Glomerular visceral epithelial cell (primary cell): ENCODE measurements at regions not wholly inside any gene's neighbourhood (a gene's known extent, or its start where the extent isn't known, plus 50 kb on each side); places are given as distances from the start of the nearest gene placed in this dataset.

ENCODE experiments used
- DNase-seq: peaks from one replicate; pipeline ENCODE4 v3.0.0-alpha.2; 2016; ENCODE audit errors: extremely low spot score

GRCh38 chr12:18207266-18207665 is 54.1 kb upstream of the PIK3C2G start:
- DNase-seq = no peak

- DNase-seq = no peak
These were observed 55.1 kb upstream of the PIK3C2G start for GRCh38 chr12:18206198-18206597.

DNA sequence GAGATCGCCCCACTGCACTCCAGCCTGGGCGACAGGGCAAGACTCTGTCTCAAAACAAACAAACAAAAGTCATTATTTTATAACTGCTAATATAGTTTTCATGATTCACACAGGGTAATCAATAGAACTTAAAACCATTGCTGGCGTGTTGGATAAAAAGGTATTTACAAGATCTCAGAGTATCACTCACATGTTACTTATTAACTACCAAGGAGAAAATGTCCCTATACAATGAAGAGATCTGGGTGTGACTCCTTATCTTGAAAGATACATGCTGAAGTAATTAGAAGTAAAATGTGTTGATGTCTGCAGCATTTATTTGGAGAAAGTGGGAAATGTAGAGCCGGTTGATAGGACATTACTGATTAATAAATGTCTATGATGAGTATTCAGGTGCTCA is 57.3 kb upstream of the PIK3C2G start:
- DNase-seq = no peak

GRCh38 chr12:18192119-18192518 is 69.2 kb upstream of the PIK3C2G start:
- no peak for DNase-seq

- no peak for DNase-seq
These were observed 78.2 kb upstream of the PIK3C2G start for GRCh38 chr12:18183141-18183540.

DNA sequence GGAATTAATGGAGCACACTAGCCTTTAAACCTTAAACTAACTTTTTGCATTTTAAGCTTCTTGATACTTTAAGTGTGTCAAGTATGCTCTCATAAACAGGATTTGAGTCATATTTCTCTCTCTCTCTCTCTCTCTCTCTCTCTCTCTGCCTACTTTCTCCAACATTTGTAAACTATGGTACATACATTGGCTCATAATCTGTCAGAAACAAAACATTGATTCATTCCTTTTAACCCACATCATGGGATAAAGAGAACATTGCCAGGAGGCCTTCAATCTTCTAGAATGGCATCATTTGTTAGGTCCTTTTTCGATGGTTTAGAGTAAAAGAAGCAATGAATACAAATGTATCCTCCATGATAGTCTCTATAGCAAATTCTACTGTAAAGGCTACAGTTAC is 81.6 kb upstream of the RERGL start:
- no peak for DNase-seq

DNA sequence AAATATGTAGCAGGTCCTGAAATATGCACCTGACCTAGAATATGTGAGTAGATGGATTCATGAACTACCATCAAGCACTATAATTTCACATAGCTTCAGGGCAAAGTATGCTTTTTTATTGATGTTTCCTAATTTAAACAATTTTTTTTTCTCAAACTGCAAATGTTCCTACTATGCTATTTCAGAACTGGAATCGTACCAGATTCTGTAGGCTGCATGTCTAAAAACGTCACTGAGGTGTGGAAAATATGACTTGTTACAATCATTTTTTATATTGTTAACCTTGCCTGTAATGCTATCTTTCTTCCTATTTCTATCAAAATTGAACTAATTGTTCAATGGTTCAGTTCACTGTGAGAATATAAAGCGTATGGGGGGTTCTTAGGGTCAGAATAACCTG is 78.0 kb upstream of the RERGL start:
- DNase-seq = no peak

- DNase-seq = no peak
These were observed 75.9 kb upstream of the RERGL start for GRCh38 chr12:18165889-18166288.

DNA sequence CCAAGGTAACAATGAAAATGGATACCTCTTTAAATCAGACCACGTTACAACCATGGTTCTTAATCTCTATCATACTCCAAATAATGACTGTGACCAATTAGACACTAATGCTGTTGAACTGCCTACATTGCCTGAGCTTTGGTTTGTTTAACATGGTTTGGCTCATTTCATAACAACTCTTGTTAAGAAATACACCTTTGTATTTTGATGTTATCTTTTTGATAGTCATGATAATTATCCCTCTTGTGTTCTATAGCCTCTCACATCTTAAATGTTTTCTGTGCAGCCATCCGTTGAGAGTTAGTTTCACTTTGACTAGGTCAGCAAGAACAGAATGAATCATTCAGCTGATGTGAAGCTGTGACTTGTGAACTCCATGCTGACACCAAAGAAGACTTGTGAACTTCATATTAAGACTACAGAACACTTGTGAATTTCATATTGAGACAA is 75.5 kb upstream of the RERGL start:
- peak; percentile 60 for DNase-seq

GRCh38 chr12:18160901-18161300 is 70.9 kb upstream of the RERGL start:
- DNase-seq = no peak

DNA sequence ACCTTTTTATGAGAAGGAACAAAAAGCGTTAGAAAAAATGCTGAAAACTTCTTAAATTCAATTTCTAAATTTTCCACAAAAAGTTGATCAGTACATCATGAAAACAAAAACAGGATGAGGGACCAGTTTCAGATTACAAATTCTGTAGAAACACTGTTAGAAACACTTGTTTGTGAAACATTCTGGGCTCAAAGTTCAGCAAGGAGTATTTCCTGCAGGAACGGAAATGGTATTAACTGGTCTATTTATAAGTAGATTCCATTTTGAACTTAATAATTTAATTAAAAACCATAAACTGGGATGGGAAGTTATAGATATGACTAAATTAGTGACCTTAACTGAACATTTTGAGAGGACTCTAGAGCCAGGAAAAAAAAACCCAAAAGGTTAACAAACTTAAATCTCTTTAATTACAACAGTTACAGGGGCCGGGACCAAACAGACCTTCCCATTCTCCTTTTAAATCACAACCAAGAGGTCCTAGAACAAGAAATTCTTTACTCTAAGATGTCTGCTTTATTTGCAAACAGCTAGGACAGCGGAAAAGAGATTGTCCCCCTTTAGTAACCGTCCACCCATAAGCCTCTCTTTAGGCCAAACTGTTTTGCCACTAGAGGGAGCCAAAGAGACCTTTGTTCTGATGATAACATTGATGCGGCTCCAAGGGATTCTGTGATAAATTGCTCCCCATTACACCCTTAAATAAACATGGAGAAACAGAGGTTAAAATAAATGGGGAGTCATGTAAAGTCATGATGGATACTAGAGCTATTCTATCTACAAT is 69.0 kb upstream of the RERGL start:
- DNase-seq = peak; percentile 18

DNA sequence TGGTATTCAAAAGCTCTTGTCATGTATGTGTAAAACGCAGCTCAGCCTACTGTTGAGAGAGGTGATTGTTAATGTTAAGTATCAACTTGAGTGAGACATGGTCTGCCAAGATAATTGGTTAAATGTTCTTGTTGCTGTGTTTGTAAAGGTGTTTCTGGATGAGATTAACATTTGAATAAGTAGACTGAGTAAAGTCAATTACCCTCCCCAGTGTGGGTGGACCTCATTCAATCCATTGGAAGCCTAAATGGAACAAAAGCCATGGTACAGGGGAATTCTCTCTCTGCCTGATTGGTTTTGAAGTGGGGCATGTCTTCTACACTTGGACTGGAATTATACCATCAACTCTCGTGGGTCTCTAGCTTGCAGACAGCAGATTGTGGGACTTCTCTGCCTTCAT is 63.8 kb upstream of the RERGL start:
- DNase-seq = no peak

DNA sequence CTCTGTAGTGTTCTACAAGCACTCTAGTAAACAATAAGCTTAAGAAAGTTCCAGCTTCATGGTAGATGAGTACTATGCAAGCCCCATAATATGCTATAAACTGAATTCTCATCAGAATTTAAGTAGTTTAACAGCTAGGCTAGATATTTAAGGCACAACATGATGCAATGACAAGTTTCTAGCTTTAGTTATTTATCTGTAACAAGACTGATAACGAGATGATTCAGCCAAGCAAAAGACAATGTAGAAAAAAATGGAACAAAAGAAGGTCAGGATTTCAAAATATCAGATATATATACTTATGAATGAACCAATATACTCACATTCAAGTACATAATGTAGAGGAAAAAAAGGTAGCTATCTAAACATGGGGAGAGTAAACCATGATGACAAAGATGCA is 61.0 kb upstream of the RERGL start:
- no peak for DNase-seq

GRCh38 chr12:18148961-18149360 is 59.0 kb upstream of the RERGL start:
- no peak for DNase-seq

DNA sequence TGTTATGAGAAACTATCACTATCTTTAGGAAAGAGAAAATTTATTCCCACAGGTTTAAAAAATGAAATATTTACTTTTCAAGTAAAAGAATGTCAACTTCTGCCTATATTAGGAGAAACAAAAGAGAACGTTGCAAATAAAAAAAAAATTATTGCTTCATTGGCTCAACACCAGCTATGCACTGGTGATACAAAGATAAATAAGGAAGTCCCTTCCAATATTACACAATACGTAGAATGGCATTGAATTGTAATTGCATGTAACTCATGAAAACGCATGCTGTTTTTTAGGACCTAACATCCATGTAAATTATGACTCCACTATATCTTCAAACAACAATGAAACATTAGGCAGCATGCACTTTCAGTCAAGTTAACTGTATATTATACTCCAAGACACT is 56.4 kb upstream of the RERGL start:
- DNase-seq = no peak

GRCh38 chr12:18145924-18146323 is 55.9 kb upstream of the RERGL start:
- DNase-seq = no peak

DNA sequence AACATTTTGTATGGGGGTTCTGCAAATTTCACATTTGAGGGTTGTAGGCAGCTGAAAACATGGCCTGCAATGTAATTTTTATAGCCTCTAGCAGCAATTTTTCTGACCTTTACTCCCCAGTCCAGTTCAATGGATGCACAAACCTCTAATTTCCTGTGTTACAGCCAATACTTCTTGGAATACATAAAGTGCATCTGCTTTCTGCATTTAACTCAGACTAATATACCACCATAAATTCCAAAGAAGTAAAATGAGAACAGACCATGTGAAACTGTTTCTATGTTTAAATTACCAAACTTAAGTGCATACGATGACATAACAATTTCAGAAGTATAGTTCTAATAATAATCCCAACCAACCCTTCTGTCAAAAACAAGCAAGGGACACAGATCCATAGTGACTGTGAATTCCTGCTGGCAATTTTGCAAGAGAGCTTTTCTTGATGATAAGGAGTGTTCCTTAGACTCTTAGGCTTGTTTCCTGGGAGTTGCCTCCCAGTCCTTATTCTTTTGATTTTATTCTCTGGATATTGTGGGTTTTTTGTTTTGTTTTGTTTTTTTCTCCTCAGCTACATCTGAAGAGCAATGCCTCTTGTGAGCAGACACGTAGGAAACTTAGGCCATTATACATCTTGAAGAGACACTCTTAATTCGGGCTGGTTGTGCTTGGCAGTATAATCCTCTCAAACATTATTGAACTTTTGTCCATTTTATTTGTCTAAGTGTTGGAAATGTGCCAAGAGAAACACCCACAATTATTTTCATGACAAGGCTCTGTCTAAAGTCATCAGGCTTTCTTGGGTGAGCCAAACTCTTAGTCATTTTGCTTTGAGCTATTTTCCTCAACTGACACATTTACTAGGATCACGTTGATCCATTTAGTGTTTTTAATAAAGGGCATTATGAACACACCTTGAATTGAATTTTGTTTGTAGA is 51.3 kb upstream of the RERGL start:
- peak; percentile 3 for DNase-seq

- DNase-seq = peak; percentile 10
These were observed 50.1 kb upstream of the RERGL start for GRCh38 chr12:18139989-18140596.
